GM12865 (cell line): ENCODE measurements at regions not wholly inside any gene's neighbourhood (a gene's known extent, or its start where the extent isn't known, plus 50 kb on each side); places are given as distances from the start of the nearest gene placed in this dataset.

Source experiments
- DNase-seq: peaks from one replicate; pipeline ENCODE4 v3.0.0; 2010; ENCODE audit warnings: low read depth
- H3K4me3 ChIP-seq: 2 replicates; pipeline ENCODE4 v1.5.1; 2011; ENCODE audit warnings: mild to moderate bottlenecking, low read depth, low read length, control low read depth
- CTCF ChIP-seq: IDR thresholded peaks from 2 replicates; pipeline ENCODE4 v1.5.1; 2011; ENCODE audit warnings: low read length, control low read depth, low read depth, inconsistent platforms; ENCODE audit not compliant: insufficient read depth; ENCODE audit errors: missing control alignments

- no peak for TF ChIP-seq CTCF
- no peak overlapping the region for H3K4me3 ChIP-seq
- DNase-seq = no peak
These were observed 73.2 kb upstream of the NKX1-1 start for GRCh38 chr4:1479454-1479853.

GRCh38 chr4:1478766-1479355 is 72.6 kb upstream of the NKX1-1 start:
- no peak for TF ChIP-seq CTCF
- H3K4me3 ChIP-seq = no peak overlapping the region
- DNase-seq = no peak

- no peak for TF ChIP-seq CTCF
- no peak overlapping the region for H3K4me3 ChIP-seq
- no peak for DNase-seq
These were observed 71.0 kb upstream of the NKX1-1 start for GRCh38 chr4:1477045-1477840.

GRCh38 chr4:1476140-1476513 is 69.9 kb upstream of the NKX1-1 start:
- no peak for TF ChIP-seq CTCF
- no peak for DNase-seq
- H3K4me3 ChIP-seq = no peak overlapping the region

- no peak overlapping the region for H3K4me3 ChIP-seq
- TF ChIP-seq CTCF = no peak
- no peak for DNase-seq
These were observed 69.3 kb upstream of the NKX1-1 start for GRCh38 chr4:1475277-1476139.

- no peak for DNase-seq
- TF ChIP-seq CTCF = no peak
- H3K4me3 ChIP-seq = no peak overlapping the region
These were observed 68.2 kb upstream of the NKX1-1 start for GRCh38 chr4:1474126-1475090.
